HG03103 (cell line): ENCODE measurements at regions not wholly inside any gene's neighbourhood (a gene's known extent, or its start where the extent isn't known, plus 50 kb on each side); places are given as distances from the start of the nearest gene placed in this dataset.
"Not testable (repeated sequence)": the region's sequence is repeated elsewhere in the genome, so short reads cannot be mapped to it uniquely, and the experiment has no call there.

Experiments used
- ATAC-seq: cut with Tn5 transposase; IDR thresholded peaks from one replicate; pipeline ENCODE4 v1.9.1; 2021; ENCODE audit warnings: low read depth; ENCODE audit not compliant: unreplicated experiment

DNA sequence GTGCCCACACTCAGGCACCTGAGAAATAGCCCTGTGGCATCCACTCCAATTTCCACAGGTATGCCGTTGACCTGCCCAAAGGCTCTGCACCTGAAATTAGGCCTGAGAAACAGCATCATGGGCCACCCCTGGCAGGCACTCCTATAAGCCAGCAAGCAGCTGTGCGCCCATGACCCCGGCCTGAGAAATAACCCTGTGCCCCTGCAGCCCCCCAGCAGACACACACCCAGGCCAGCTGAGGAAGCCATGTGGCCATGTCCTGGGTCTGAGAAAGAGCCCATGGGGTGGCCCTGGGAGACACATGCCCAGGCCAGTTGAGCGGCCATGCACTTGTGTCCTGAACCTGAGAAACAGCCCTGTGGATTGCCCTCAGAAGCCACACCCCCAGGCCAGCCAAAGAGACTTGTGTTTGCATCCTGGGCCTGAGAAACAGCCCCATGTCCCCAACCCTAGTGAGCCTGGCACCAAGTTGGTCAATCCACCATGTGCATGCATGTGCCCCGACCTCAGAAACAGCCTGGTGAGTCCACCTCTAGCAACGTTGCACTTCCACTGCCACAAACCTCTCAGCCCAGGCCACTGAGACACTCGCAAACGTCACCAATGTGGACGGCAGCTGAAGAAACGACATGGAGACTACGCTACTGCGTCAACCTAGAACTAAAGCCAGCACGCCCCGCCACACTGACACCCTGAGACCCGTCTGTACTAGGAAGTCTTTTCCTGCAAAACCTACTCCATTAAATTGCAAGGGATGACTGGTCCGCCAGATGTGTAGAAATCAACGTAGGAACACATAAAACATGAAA is 411.9 kb downstream of the TMEM121 start:
- no peak for ATAC-seq

DNA sequence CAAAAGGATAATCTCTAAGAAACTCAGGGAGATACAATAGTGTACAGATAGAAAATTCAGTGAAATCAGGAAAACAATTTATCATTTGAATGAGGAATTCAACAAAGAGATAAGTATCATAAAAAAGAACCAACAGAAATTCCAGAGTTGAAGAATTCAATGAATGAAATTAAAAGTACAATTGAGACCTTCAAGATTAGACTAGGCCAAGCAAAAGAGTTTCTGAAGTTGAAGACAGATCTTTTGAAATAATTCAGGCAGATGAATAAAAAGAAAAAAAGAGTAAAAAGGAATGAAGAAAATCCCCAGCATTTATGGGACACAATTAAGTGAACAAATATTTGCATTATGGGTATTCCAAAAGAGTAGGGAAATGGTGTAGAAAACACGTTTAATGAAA is 412.6 kb downstream of the TMEM121 start:
- no peak for ATAC-seq

DNA sequence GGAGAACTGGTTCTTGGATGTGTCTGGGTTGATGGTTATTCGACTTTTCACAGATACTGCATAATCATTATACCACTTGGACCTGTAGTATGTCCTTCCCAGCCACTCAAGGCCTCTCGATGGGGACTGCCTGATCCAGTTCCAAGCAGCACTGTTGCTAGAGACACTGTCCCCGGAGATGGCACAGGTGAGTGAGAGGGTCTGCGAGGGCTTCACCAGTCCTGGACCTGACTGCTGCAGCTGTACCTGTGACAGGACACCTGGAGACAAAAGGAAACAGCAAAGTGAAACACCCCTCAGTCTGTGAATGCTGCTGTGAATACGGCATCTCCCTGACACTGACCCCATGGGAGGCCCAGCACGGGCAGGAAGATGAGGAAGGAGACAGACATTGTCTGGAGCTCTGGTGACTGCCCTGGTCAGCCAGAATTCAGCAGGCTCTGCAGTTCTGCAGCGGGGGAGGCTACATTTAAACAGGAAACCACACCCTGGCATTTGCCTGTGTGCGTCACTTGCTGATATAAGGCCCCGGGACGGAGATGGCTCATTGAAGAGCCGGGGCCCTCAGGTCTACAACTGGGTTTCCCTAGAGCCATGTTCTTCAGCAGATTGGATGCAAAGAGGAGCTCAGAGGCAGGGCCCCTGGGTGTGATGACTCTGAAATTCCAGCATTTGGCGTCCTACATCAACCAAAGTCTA is 413.6 kb downstream of the TMEM121 start:
- no peak for ATAC-seq

DNA sequence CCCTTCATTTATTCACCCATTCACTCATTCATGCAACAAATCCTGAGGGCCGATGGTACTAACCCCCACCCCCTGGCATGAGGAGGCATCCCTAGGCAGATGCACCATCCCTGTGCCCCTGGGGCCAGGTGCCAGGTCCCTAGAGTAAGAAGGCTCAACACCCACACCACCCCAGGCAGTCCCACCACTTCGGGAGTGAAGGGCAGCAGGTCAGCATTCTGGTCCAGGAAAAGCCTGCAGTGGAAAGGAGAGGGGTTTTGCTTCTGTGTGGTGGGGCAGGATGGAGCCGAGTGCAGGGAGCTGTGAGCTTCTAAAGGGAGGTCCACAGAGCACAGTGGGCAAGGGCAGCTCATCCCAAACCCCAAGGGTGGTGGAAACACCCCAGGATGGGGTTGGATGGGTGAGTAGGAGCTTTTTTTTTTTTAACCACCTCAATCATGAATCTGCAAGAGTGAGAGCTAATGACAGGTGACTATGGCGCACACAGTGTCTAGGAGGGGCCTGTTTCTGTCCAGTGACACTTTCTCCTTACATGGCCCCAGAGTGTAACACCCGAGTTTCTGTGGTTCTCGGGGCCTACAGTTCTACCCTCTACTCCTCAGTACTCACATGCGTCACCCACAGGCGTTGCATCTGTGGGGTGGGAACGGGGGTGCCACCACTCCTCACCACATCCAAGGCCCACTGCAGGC is 414.3 kb downstream of the TMEM121 start:
- no peak for ATAC-seq

DNA sequence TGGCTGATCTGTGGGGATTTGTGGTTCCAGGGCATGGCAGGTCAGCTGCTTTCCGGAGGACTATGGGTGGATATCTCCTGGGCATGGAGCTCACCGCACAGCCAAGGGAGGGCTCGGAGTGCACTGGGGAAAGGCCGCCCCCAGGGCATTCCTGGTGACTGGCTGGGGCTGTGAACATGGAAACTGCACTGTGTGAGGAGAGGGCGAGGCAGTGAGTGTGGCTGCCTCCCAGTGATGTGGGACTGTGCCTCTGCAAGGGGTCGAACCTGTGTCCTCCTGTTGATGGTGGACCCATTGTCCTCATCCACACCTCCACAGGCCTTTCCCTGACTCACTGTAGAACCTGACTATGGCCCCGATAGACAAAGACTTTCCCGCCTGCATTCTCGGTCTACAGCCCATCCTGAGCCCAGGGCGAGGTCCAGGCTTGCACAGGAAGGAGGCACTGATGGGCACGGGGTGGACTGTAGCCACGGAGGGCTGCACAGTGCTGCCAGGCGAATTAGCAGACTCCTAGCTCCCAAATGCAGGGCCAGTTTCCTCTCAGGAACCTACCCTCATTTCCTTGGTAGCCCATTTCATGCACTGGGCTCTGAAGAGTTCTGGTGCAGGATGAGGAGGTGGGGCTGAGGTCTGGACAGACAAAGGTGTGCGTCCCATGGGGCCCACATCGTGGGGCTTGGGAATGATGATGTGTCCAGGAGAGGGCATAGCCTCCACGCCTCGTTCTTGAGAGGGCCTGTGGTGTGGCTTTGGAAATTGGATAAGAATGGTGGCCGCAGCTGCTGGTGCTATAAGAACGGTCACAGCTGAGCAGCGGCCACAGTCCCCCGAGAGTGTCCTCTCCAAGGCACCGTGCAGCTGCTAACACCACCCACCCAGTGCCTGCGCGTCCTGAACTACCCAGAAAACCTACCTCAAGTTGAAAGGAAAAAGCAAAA is 415.1 kb downstream of the TMEM121 start:
- no peak for ATAC-seq

DNA sequence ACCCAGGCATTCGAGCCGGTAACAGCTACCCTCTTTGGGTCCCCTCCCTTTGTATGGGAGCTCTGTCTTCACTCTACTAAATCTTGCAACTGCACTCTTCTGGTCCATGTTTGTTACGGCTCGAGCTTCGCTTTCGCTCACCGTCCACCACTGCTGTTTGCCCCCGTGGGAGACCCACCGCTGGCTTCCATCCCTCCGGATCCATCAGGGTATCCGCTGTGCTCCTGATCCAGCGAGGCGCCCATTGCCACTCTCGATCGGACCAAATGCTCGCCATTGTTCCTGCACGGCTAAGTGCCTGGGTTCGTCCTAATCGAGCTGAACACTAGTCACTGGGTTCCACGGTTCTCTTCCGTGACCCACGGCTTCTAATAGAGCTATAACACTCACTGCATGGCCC is 416.3 kb downstream of the TMEM121 start:
- ATAC-seq = not testable (repeated sequence)

DNA sequence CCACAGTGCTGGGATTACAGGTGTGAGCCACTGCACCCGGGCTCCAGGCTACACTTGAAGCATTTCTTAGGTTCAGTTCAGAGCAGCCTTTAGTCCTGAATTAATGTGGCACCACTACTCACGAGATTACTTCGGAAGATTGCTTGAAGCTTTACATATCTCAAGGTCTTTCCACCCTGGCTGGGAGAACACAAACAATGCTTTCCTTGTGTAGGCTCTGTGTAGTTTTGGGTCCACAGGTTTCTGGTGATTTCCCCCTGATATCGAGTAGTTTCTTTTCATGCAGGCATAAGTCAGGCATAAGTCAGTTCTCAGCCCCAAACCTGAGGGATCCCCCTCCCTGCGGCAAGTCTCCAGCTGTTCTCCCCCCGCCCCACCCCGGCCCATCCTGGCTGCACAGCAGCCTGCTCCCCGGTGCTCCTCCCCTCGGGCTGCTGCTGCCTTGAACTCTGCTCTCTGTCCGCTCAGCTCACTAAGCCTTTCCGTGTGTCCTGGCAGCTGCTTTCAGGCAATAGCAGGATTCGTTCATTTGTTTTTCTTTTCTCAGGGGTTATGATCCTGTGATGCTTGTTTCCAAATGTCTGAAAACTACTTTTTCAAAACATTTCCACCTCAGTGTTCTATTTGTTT is 417.7 kb downstream of the TMEM121 start:
- no peak for ATAC-seq

DNA sequence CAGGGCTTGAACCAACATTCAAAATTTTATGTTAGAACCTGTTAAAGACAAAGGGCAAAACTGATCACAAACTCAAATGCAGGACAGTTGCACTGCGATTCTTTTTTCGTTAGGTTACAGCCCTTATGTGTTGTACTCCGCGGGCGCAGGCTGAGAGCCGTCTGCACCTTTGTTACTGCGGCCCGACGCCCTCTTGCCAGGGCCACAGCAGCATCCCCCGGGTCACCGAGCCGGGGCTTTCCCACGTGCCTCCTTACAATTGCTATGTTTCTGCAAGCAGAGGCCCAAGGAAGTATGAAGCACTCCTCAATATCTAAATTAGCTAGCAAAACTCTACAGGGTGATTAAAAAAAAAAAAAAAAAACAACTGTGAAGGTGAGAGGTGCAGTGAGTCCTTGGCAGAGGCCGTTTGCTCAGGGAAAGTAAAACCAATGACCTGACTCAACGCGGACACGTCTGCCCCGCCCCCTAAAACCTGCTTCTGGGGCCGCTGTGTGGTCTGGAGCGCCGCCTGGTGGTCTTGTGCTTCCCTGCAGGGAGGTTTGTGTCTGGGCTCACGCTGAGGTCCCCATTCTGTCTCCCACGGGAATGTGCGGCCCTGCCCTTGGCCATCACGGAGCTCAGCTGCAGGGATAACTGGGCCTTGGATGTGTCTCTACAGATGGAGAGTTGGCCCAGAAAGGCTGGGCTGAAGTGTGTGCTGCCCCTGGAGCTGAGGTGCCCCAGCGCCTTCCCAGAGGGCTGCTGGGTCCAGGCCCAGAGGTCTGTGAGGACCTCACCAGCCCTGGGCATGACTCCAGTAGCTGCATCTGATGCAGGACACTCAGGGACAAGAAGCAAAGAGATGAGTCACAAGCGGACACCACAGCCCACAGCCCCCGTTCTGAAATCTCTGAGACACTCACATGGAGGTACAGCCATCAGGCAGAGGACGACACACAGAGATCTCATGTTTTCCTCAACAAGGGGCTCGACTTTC is 418.5 kb downstream of the TMEM121 start:
- no peak for ATAC-seq

DNA sequence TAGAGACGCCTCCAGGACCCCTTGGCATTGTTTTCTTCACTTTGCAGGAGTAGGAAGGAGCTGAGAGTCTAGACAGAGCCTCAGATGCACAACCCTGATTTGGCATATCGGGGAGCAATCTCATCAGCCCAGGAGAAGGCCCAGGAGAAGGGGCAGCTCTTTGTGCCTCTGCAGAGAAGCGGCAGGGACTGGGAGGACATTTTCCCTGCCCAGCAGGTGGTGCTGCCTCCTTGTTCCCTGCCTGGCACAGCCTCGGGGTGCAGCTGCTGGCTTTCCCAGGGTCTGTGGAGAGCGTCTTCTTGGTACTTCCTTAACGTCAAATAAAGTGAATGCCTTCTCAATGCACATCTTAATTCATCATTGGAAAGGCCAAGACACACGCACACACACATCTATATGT is 419.5 kb downstream of the TMEM121 start:
- no peak for ATAC-seq

DNA sequence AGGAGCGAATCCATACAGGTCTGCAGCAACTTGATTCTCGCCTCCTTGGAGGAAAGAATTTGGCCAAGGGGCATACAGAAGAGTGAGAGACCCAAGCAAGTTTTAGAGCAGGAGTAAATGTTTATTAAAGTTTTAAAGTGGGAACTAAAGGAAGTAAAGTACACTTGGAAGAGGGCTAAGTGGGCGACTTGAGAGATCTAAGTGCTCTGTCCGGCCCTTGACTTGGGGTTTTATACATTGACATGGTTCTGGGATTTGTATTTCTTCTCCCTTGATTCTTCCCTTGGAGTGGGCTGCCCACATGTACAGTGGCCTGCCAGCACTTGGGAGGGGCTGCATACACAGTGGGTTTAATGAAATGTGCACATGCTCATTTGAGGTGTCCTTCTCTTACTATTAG is 421.2 kb downstream of the TMEM121 start:
- ATAC-seq = no peak

DNA sequence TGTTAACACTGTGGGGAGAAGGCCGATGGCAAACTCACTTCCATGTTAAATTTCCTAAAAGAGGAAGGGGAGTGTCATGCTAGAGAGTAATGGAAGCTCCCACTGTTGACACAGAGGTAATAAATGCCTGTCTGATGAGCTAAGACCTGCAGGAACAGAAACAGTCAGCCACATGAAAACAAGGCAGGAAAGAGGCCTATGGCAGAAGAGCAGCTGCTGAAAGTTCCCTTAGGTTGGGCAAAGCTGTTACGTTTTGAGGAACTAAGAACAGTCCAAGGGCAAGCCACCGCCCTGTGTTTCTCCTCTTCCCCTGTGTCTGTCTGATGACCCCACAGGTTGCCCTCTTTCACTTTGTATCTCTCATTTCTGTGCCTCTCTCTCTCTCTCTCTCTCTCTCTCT is 422.6 kb downstream of the TMEM121 start:
- ATAC-seq = not testable (repeated sequence)

DNA sequence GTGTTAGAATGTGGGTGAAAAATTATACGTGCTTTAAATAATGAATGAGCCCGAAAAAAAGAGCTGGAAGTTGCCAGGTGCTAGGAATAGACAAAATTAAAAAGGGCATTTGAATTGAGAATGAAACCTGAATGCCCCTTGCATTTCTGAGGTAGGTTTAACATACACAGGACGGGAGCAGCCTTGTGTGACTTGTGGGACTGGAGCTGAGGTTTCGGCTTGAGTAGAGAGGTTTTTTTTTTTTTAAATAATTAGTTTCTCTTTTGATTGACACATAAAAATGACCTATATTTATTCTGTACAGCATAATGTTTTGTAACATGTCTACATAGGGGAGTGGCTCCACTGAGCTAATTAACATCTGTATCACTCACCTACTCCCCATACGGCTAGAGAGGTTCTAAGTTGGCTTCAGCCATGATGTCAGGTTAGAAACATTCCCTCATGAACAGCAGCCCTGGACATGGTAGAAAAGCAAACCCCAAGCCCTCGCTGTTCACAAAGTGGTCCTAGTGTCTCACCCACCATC is 424.0 kb downstream of the TMEM121 start:
- ATAC-seq = not testable (repeated sequence)

DNA sequence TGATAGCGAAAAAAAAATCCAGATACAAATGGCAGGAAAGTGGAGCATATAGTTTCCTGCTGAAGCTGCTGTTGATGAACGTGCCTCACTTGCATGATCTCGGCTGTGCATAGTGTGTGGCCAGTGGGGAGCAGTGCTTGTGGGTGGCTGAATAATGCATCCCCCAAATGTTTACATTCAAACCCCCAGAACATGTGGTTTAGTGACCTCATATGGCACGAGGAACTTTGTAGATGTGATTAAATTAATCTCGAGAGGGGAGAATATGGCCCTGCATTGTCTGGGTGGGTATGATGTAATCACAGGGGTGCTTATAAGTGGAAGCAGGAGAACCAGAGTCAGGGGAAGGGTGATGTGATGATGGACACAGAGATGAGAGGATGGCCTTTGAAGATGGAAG is 425.0 kb downstream of the TMEM121 start:
- no peak for ATAC-seq

DNA sequence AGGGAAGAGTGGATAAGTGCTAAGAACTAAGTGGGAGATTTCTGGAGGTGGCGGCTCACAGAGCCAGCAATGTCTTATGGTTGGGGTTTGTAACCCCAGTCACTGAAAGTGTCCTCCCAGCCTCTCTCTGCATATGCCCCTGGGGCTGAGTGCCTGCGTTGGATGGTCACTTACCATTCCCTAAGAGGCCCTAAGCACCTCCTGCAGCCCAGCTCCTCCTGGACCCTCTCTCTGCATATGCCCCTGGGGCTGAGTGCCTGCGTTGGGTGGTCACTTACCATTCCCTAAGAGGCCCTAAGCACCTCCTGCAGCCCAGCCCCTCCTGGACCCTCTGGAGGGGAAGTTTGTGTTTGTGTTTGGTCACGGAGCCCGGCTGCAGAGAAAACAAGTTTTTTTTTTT is 425.8 kb downstream of the TMEM121 start:
- ATAC-seq = no peak

DNA sequence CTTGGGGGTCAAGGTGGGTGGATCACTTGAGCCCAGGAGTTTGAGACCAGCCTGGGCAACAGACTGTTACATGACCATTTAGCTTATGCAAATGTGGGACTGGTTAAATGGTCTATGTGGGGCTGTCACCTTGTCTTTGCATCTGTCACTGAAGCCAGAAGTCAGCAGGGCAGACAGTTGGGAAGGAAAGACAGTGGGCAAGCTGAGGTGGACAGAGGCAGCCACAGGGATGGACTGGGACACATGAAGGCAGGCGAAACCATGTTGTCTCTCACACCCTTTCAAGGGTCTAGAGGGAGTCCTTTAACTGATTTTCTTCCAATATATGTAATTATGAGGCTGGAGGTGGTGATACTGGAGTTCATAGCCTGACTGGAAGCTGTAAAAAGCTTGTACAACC is 426.4 kb downstream of the TMEM121 start:
- no peak for ATAC-seq

DNA sequence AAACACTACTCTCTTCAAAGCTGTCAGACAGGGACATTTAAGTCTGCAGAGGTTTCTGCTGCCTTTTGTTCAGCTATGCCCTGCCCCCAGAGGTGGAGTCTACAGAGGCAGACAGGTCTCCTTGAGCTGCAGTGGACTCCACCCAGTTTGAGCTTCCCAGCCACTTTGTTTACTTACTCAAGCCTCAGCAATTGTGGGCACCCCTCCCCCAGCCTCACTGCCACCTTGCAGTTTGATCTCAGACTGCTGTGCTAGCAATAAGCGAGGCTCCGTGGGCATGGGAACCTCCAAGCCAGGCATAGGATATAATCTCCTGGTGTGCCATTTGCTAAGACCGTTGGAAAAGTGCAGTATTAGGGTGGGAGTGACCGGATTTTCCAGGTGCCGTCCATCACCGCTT is 435.2 kb downstream of the TMEM121 start:
- ATAC-seq = not testable (repeated sequence)

DNA sequence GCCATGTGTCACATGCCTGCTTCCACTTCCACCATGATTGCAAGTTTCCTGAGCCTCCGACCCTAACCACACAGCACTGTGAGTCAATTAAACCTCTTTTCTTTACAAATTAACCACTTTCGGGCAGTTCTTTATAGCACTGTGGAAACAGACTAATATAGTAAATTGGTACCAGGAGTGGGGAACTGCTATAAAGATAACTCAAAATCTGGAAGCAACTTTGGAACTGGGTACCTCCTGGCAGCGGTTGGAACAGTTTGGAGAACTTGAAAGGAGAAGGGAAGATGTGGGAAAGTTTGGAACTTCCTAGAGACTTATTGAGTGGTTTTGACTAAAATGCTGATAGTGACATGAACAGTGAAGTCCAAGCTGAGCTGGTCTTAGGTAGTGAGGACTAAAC is 436.1 kb downstream of the TMEM121 start:
- ATAC-seq = no peak

DNA sequence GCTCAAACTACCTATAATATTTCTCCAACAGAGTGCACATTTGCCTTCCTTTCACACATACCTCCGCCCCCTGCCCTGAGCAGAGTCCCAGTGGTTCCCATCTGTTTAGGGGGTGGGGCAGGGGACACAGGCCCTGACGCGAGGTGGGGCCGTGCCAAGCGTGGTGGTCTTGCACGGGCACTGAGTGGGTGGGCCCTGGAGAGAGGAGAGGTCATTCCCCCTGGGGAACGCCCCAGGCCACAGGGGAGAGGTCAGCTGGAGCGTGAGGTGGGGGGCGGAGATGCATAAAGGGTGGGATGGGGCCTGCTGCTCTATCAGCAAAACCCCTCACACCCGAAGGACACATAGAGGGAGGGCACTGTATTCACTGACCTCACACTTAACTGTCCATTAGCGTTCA is 441.9 kb downstream of the TMEM121 start:
- ATAC-seq = no peak

DNA sequence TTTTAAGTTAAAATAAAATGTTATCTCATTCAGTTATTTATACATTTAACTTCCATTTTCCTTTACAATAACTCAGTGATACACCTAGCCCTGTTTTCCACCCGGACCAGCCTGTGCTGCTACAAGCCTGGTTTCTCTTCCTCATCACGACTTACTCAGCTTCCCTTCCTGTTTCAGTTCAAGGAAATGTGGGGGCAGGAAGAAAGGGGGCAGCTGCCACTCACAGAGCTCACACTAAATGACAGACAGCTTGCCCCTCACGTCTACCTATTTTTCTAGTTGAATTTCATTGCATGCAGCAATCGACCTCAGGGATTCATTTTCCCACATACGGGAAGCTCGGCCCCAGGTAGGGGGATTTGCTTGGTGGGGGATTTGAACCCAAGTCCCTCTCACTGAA is 442.6 kb downstream of the TMEM121 start:
- ATAC-seq = not testable (repeated sequence)
